Renal cortical epithelial cell (primary cell): ENCODE measurements at regions not wholly inside any gene's neighbourhood (a gene's known extent, or its start where the extent isn't known, plus 50 kb on each side); places are given as distances from the start of the nearest gene placed in this dataset.

Source experiments
- DNase-seq: peaks from one replicate; pipeline ENCODE4 v3.0.0-alpha.2; 2011; ENCODE audit warnings: low read depth

DNA sequence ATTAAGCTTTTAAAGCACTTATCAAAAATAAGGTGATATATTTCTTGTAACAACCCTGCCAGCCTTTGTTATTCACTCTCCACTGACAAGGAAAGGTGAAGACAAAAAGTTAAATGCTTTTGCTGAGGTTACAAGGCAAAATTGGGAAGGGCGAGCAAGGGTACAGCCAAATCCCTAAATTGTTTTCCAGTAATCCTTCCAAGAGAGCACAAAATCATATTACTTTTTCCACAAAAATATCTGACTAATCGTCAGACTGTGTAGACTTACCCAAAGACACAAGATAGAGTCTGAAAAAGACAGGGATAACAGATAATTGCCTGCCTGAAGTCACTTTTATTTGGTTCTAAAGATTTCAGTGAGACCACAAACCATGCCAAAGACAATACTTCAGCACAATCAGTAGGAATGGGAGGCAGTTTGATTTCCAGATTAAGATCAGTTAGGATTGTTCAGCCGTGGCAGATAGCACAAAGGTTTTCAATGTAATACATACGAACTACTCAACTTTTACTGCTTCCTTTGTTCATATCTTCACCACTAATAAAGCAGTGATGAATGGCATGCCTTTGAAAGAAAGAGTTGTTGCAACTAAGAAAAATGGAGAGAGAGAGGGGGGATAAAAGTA, 383.8 kb upstream of the TUSC1 start:
- peak; percentile 13 for DNase-seq

DNA sequence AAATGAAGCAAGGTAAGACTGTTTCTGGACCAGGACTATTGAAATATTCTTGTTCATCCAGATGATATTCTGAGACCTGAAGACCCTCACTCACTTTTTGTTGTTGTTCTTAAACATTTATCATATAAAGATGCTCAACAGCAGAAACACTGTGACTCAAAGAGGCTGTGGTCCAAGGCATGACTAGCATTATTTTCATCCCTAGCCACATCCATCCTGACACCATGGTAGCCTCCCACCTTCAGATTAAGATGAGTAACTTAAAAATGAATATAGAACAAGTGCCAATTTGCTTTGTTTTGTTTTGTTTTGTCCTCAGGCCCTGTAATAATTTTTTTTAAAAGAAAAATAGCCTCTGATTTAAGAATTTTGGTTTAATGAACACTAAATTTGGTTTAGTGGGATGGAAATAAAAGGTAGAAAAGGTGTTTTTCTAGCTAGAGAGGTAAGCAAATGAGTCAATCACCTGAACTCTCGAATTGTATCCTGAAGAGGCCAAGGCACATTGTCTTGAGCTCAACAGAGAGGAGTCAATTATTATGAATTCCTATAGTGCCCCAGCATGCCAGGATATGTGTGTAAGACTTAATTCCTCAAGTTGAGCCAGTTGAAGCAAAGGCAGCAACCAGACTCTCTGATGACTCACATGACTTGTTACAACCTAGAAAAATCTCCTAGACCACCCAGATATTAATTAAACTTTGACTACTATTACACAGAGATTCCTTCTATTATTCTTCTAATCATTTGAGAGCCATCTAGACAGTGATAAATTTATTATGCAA, 380.1 kb upstream of the TUSC1 start:
- DNase-seq, result peak; percentile 40

DNA sequence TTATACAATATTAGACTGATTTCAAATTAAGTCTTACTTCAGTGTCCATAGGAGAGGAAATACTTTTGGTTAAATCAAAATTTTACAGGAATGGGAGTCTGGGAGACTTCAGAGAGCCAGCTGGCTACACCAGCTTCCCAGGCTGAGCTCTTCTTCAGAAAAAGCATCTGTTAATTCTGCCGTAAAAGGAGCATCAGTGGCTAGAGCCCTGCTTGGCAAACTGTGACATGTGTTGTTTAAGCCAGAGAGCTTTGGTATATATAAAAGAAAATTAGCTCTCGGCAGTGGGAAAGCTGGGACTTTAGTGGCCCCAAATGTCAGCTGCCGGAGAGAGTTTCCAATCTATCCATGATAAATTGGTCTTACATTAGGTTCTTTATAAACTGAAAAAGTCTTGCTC, 378.8 kb upstream of the TUSC1 start:
- DNase-seq, result no peak

DNA sequence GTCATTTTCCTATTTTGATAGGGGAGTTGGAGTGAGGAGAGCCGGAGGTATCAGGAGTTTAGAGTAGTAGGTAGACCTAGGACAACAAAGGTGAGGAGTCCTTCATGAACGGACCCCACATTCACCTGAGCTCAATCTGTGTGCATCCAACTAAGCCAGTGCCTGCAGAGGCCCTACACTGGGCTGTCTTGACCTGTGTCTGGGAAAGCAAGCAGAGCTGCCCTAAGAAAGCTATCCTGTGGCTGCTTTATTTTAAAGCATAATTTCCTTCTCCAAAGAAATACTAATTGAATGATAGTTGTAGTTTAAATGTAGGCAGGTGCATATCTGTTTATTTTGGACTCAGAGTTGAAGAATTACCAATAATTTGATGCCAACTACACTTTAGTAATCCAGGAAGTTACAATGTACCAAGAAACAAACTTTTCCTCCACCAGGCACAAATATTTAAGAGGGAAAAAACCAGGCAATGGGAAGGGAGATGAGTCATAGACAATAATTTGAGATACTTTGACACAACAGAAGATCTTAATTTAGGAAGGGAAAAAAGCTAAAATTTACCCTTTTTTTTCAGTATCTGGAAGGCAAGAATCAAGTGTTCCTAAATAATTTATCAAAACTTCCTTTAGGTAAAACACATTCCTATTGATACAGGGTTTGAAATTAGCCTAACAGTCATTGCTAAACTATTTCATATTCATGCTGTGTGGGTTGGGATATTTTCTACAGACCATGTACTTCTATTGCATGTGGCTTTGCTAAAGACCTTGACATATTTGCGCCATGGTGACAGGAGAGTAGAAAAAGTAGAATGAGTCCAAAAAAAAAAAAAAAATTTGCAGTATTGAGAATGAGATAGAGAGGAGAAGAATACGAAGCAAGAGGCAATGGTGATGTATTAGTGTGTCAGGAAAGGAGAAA, 376.6 kb upstream of the TUSC1 start:
- DNase-seq, result no peak

DNA sequence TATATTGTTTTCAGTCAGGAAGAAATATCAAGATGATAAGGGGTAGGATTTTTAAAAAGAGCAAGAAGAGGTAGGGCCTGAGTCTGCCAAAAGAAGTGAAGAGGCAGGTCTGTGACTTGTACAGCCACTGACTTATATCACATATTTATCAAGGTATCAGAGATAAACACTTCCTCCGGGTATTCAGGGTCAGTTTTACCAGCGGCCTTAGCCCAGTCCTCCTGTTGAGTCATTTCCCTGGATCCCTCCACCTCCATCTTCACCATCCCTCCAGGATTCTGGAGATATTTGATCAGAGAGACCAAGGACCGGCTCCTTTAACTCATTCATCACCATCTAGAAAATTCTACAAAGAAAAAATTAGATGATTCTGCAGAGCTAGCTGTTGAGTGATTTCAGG, 375.7 kb upstream of the TUSC1 start:
- no peak for DNase-seq

GRCh38 chr9:26043431-26043830, 365.2 kb upstream of the TUSC1 start:
- no peak for DNase-seq

GRCh38 chr9:26034786-26035185, 356.5 kb upstream of the TUSC1 start:
- no peak for DNase-seq

DNA sequence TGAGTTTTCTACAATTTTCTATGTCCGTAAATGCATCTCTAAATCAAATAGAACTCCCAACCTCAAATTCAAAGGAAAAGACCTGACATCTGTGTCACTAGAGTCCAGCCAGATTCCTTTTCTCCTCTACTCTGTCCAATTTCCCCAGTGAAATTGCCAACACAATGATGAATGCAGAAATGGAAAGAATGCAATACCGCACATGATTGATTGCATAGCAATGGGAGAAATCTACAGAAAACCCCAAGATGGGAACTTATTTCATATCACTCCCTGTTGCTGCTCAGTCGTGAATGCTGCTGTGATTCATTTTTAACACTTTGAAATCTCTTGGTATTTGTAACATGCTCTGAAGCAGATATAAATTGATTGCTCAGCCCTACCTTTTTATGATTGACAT, 355.1 kb upstream of the TUSC1 start:
- DNase-seq, result no peak

DNA sequence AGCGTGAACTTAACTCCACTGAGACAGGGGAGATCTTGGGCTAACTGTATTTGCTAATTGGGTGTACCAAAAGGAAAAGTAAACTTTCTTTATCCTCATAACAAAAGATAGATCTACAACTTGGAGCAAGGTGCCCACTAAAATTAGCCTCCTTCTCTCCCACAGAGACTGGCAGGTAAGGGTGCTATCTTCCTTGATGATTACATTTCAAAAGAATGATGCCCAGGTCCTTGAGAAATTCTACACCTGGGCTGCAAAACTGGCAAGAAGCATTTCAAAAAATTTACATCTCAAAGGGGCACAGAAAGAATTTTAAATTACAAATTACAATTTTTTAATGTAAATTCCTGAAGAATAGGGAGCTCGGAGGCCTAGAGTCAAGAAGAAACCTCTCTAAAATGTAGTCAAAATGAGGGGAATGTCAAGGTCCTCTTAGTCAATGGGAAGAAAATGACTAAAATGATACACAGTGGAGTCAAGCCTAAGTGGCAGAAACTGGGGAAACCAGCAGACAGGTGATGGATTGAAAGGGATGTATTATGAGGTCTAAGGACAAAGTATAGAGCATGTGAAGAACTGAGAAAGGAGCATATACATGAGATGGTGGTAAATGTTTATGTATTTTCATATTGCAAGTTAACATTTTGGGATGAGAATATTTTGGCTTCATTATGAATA, 348.3 kb upstream of the TUSC1 start:
- no peak for DNase-seq

GRCh38 chr9:26013199-26013598, 335.0 kb upstream of the TUSC1 start:
- DNase-seq, result no peak

GRCh38 chr9:26012797-26013196, 334.6 kb upstream of the TUSC1 start:
- DNase-seq, result no peak

DNA sequence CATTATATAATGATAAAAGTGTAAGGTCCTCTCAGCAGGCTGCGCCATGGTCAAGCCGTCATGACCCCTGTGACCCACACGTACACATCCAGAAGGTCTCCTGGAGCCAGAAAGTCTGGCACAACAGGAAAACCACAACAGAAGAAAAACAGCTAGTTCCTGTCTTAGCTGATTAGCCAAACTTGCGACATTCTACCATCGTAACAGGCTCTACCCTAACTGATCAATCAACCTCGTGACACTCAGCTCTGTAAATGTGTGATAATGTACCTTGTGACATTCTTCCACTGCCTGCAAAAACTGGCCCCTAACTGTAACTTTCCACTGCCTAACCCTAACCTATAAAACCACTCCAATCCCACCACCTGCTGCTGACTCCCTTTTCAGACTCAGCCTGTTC, 316.4 kb upstream of the TUSC1 start:
- no peak for DNase-seq

GRCh38 chr9:25990376-25990775, 312.1 kb upstream of the TUSC1 start:
- no peak for DNase-seq

GRCh38 chr9:25975667-25976066, 297.4 kb upstream of the TUSC1 start:
- DNase-seq, result no peak

- DNase-seq, result peak; percentile 45
Observed at GRCh38 chr9:25964239-25964638, 286.0 kb upstream of the TUSC1 start.

DNA sequence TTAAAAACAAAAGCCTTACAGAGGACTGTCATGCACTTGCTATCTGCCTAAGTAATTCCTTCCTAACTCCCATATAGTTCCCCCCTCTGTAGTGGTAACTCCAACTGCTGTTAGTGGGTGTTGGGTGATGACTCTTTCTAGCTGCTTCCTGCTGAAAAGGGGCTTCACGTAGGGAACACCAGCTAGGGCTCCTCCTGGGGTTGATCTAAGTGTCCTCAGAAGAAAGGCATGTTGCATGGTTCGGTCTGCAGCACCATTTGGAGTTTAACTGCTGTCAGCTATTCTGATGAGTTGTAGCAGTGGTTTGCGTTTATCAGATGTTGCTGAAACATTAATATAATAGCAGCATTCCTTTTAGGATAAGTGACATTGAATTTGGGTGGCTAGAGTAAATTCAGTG, 281.9 kb upstream of the TUSC1 start:
- no peak for DNase-seq

- DNase-seq, result no peak
Observed at GRCh38 chr9:25954209-25954608, 276.0 kb upstream of the TUSC1 start.

DNA sequence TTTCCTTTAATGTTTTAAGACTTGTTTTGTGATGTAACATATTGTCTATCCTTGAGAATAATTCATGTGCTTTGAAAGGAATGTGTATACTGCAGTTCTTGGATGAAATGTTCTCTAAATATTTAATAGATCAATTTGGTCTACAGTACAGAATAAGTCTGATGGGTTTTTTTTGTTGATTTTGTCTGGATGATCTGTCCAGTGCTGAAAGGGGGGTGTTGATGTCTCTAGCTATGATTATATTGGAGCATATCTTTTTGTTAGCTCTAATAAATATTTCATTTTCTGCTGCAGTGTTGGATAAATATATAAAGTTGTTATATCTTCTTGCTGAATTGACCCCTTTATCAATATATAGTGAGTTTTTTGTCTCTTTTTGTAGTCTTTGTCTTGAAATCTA, 269.9 kb upstream of the TUSC1 start:
- DNase-seq, result no peak

DNA sequence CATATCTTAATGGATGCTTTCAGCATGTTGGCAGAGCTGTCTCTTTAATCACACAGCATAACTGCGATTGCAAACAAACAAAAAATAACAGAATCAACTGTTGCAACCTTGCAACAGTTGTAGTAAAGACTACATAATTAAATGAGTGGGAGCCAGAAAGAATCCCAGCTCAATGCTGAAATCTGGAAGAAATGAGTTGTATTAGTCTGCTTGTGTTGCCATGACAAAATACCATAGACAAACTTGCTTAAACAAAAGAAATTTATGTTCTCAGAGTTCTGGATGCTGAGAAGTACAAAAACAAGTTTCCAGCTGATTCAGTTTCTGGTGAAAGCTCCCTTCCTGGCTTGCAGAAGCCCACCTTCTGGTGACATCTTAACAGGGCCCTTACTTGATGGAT, 260.9 kb upstream of the TUSC1 start:
- DNase-seq, result no peak

DNA sequence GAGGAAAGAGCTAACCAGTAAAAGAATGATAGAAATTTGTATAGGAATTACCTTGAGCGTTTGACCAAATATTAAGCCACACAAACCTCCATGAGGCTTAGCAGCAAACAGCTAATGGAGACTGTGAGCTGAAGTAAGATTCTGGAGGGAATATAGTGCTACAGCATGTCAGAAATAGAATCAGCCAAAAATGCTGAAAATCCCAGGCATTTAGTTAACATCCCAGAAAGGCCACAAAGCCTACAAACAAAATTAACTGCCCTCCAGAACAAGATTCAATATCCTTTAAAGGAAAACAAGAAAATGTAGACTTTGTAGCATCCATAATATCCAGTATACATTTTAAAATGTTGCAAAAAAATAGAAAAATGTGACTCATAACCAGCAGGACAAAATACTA, 257.8 kb upstream of the TUSC1 start:
- no peak for DNase-seq

DNA sequence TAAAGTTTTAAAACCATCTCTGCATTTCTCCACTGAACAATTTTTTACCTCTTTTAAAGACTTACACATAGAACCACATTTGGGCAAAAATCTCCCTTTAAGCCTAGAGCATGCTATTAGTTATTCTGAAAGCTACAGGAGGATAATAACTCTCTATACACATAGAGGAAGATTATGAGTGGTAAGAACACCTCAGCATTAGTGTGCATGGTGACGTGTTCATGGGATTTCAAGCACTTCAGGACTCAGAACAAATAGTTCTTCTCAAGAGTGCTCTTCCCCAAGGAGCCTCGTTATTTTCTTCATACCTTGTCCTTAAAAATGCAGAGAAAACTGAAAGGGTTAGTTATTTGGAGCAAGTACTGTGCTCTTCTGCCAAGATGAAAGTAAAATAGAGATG, 256.9 kb upstream of the TUSC1 start:
- DNase-seq, result no peak

- DNase-seq, result no peak
Observed at GRCh38 chr9:25918761-25919160, 240.5 kb upstream of the TUSC1 start.
